GM18502 (cell line): ENCODE measurements at regions not wholly inside any gene's neighbourhood (a gene's known extent, or its start where the extent isn't known, plus 50 kb on each side); places are given as distances from the start of the nearest gene placed in this dataset.
A peak's percentile ranks its signal among the peaks of the same experiment; 100 is the strongest.
"Not testable (repeated sequence)": the region's sequence is repeated elsewhere in the genome, so short reads cannot be mapped to it uniquely, and the experiment has no call there.

Experiments used
- ATAC-seq: cut with Tn5 transposase; IDR thresholded peaks from one replicate; pipeline ENCODE4 v1.9.1; 2021; ENCODE audit warnings: mild to moderate bottlenecking; ENCODE audit not compliant: unreplicated experiment, poor library complexity

DNA sequence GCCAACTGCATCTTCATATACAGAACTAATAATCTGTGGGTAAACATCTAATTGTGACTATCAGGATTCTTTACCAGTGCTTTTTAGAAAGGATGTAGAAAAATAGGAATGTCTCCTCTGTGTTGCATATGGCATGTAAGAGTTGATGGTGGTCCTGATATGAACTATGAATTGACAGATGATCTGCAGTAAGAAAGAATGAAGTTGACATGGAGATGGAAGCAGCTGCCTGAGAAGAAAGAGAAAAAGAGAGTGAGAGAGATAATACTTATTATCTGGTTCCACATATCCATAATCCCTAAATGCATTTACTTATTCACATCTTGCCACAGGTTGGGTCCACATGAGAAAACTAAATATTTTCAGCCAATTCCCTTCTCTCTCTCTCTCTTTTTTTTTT lies 1022.9 kb downstream of the SLC6A15 start:
- ATAC-seq: no peak

DNA sequence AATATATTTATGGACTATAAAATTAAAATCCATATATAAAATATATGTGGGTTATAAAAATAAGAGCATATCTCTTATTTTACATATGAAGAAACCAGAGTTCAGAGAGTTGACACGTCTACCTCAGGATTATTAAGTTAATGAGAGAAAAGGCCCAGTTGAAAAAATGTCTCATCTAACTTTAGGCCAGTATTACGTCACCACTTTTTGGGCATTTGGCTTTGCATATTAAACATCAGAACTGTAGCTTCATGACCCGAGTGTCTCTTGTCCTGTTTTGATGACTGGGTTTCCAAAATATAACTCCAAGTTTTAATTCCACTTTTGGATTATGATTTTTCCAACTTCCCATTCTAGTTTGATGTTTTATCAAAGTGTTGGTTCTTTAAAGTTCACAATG lies 1026.1 kb downstream of the SLC6A15 start:
- ATAC-seq: no peak

- not testable (repeated sequence) for ATAC-seq
Measured at GRCh38 chr12:83870921-83871599, 1041.5 kb downstream of the SLC6A15 start.

DNA sequence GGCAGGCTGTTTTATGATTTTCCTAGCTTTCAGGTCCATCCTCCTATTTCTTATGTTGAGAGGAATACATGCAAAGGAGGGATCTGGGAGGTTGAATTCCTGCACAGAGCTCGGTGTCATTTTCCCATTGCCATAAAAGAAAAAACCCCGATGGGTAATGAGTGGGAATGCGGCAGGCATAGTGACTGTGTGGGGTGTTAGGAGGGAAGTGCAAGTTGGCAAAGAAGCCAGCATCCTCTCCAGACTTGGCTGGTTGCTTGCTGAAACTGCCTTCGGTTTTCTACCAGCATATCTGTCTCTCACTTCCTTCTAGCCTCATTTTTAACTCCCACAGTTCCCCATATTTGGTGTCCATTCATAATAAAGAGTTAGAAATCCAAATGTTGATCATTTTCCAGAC lies 1046.1 kb downstream of the SLC6A15 start:
- no peak for ATAC-seq

DNA sequence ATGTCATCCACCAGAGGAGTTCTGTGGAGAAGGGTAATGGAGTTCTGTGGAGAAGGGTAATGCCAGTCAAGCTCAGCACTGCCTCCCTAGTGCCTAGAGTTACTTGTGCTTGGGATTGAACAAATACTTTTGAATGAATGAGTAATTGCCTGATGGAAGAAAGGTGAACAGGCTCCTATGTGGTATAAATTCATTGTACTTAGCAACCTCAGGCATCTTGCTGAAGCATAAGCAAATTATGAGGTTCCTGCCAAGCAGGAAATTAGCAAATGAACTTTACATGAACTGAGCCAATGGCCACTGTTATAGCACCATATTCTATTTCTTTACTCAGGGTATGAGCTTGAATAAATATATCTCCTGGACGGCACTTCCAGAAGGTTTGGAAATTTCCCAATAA lies 1047.2 kb downstream of the SLC6A15 start:
- ATAC-seq: no peak

DNA sequence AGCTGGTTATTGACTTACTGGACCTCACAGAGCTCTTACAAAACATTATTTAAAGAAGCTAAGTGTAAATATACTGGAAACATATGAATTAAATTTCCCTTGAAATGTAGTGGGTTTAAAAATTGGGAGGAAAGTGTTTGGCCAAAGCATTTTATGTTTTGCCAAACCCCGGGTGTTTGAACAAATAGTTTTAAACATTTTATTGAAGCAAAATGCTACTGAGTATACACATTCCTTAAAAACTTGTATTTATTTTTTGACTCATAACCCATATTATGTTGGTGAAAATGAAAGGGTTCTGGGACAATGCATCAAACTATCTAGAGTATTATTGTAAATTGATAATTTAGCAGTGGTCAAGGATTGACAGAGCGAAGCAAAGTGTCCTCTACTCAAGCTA lies 1048.5 kb downstream of the SLC6A15 start:
- ATAC-seq: no peak

DNA sequence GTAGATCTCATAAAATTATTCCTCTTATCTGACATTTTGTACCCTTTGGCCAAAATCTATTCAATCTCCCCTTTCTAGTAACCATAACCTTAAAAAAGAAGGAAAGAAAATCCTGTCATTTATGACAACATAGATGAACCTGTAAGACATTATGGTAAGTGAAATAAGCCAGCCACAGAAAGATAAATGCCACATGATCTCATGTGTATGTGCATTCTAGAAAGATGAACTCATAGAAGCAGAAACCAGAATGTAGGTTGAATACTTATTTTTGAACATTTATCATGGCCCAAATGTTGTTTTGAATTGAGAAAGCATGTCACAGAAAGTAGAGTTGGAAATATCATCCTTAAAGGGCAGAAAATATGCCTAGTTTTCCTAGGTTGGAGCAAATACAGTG lies 1053.6 kb downstream of the SLC6A15 start:
- no peak for ATAC-seq

DNA sequence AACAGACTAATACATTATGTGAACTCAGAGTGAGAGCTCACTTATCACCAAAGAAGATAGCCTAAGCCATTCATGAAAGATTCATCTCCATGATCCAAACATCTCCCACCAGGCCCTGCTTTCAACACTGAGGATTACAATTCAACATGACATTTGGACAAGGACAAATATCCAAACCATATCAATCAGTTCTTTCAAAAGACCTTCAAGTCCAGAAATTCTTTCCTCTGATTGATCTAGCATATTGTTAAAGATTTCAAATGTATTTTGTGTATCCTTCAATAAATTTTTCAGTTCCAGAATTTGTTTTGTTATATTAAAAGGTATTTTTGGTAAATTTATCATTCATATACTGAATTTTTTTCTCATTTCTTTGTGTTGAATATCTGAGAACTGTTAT lies 1055.8 kb downstream of the SLC6A15 start:
- ATAC-seq: no peak

DNA sequence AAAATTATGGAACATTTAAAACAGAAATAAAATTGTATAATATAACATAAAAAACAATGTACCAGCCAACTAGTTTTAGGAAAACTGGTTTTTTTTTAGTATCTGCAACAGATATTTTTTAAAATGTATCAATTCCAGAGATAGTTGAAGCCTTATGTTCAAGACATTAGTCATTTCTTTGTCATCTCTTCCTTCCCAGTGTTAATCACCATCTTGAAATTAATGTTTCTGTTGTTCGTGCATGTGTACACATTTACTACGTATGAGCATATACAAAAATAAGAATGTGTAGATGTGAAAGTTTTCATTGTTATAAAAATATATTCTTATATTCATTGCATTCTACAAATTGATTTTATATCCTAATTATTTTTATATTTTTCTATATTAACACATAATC lies 1062.1 kb downstream of the SLC6A15 start:
- no peak for ATAC-seq

DNA sequence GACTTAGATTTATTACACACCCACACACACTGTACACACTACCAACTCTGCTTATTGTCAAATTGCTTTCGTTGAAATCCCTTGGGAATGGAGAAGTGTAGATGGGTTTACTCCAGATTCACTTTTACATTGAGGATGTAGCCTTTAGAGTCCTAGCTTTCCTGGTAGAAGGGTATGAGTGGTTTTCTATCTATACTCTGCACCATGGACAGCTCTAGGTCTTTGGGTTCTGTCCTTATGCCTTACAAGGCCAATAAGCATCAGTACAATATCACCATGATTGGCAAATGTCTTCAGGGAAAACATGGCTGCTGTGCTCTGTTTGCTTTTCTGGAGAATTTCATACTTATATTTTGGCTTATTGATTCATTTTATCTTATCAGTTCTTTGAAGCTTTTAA lies 1063.9 kb downstream of the SLC6A15 start:
- ATAC-seq: no peak

DNA sequence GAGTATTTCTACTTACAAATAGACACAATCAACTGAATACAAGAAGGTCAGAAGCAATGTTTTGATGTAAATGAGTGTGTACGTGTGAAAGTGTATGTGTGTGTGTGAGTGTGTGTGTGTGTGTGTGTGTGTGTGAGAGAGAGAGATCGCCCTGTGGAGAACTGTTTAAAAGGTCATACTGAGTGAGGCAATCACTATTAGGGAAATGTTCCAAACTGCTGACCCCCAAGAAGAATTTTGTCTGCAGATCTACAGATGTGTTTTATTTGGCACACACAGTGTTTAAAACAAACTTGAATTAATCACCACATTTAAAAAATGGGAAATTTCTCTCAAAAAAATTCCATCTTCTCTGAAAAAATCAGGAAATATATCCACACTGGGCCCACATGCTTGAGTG lies 1069.1 kb downstream of the SLC6A15 start:
- ATAC-seq: no peak

DNA sequence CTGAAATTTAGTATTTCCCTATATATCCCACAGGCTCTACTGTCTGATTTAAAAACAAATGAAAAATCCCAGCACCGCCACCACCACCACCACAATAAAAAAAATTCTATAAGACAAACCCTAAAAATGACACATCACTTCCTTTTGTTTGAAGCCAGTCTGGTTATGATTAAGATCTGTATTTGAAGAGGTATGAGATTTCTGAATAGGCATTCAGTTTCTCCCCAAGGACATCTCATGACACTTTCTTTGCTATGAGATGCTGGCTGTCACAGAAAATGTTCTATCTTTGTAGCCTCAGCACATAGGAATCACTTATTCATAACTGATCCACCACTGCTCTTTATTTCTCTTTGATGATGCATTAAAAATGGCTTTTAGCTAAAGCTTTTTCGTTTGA lies 1071.0 kb downstream of the SLC6A15 start:
- ATAC-seq: no peak

- no peak for ATAC-seq
Measured at GRCh38 chr12:83827860-83828259, 1084.7 kb downstream of the SLC6A15 start.

DNA sequence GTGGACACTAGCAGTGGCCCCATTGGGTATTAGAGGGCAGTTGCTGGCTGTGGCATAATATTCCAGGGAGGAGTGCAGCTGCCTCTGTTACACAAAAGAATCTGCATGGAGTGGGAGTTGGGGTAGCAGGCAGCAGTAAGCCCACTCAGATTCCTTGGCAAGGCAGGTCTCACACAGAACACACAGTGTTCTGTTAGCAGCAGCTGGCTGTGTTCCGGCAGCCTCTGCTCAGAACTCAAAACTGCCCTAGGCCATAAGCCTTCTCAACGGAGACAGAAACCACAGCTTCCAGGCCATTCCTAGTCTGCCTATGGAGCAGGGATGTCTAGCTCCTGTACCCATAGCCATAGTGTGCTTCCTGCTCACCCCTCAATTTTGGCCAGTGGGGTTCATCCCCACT lies 1085.4 kb downstream of the SLC6A15 start:
- ATAC-seq: no peak

DNA sequence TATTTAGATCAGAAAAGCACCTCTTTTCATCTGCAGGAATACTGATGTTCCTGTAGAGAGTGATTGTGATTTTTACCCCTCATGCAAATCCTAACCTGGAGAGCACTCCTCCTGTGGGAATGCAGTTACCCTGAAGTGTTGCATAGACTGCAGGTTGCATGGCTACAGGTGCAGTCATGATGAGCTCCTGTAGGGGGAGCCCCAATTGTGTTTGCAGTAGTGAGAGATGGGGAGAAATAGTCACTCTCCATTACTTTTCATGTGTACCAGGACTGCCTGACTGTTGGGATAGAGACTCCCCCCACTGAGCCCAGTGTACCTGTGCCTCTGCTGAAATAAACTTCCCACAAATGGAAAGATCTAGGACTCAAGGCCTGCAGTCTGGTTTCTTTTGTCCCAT lies 1086.5 kb downstream of the SLC6A15 start:
- peak; percentile 76 for ATAC-seq

- peak; percentile 96 for ATAC-seq
Measured at GRCh38 chr12:83823386-83824045, 1089.1 kb downstream of the SLC6A15 start.

DNA sequence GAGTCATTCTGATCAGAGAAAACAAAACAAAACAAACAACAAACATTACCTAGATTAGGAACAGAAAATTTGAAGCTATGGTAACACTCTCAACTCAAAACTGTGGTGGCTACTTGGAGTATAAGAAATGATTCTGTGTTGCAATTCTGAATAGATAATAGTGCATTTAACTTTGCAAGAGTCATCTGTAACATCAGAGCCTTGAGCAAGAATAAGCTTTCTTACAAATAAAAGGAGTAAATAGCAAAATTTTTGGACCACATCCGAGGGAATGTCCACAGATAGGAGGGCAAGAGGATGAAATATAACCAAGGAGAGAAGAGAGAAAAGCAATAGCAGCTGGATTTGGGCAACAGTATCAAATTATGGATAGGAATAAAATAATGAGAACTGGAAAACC lies 1090.6 kb downstream of the SLC6A15 start:
- ATAC-seq: no peak

DNA sequence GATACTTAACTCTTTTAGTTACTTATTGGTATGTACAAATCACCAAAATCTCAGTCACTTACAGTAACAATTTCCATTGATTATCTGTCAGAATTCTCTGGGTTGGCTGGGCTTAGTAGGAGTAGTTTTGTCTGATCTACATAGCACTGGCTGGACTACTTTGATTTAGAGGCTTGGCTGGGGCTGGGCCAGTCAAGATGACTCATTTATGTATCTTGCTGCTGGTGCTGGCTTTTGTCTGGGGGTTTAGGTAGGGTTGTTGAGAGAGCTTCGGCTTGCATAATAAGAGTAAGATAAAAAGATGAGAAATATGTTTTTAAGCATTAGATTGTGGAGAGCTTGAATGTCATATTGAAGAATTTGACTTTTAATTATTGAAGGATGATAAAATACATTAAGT lies 1093.7 kb downstream of the SLC6A15 start:
- ATAC-seq: no peak

DNA sequence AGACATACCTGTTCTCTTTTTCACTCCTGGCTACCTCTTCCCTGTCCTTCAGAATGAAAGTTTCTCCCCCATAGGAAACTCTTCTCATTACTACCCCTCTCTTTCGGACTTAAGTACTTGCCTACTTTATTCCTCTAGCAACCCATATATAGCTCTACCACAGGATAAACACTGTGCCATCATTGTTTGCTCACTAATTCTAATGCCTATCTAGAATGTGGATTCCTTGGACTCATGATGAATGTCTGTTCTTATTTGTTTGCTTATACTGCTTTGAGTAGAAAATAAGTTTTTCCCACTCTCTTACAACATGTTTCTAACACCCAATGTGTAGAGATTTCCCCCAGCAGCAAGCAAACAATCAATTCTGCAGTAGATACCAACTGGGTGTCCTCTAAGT lies 1094.9 kb downstream of the SLC6A15 start:
- ATAC-seq: no peak

DNA sequence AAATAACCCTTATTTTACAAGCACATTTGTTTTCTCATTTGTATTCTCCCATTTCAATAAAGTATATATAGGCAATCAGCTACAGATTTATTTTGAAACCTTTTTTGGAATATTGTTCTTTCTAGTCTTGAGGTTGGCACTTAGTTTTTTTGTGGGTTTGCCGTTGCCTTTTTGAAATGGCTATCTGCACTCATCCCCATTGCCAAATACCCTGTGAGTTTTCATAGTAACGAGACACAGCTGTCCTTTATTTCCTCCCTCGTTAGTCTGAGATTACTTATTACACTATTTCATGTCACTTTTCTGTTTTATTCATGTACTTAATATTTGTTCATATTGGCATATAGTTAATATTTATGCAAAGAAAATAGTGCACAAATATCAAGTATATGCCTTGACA lies 1104.0 kb downstream of the SLC6A15 start:
- no peak for ATAC-seq

DNA sequence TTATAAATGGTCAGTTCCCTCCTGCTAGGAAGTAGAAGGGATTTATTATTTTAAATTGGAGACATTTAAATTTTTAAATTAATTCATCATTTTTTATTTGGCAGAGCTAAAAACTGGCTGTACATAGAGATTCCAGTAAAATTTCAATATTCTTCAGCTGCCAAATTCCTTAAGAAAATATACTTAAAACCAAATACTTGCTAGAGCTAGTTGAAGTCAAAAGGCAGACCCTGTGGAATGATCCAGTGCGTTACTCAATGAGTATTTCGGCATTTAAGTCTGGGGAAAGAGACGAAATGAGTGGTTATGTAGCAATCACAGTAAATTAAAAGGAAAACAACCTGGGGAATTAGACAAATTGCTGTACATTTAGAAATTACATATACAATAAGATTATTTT lies 1104.7 kb downstream of the SLC6A15 start:
- no peak for ATAC-seq

GRCh38 chr12:83805873-83806272 lies 1106.7 kb downstream of the SLC6A15 start:
- no peak for ATAC-seq
